Choroid plexus epithelial cell (primary cell): ENCODE measurements at regions not wholly inside any gene's neighbourhood (a gene's known extent, or its start where the extent isn't known, plus 50 kb on each side); places are given as distances from the start of the nearest gene placed in this dataset.
"Not testable (repeated sequence)": the region's sequence is repeated elsewhere in the genome, so short reads cannot be mapped to it uniquely, and the experiment has no call there.

Source experiments
- DNase-seq: peaks from one replicate; pipeline ENCODE4 v3.0.0-alpha.2; 2010; ENCODE audit warnings: low read depth
- H3K4me3 ChIP-seq: 2 replicates; pipeline ENCODE4 v1.5.1; 2011; ENCODE audit warnings: low read depth, mild to moderate bottlenecking, control low read depth, low read length, moderate library complexity
- CTCF ChIP-seq: conservative IDR thresholded peaks from 2 replicates; pipeline ENCODE4 v1.5.1; 2011; ENCODE audit warnings: low read depth, mild to moderate bottlenecking, control low read depth, inconsistent platforms, low read length, moderate library complexity

DNA sequence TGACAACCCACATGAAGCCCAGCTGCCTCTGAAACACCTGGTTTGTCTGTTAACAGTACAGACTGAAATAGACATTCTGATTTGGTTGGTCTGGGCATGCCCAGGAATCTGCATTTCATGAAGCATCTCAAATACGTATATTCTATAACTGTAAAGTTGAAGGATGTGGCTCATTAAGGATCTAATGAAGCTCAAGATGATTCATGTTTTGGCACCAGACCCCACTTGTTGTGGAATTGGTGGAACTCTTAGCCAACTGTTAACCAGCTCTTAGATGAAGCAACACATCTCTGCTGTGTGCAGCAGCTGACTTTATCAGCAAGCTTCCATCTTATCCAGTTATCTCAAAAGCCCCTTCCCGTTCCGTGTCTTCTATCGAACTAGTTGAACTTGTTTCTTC lies 232.2 kb downstream of the INSC start:
- no peak overlapping the region for H3K4me3 ChIP-seq
- TF ChIP-seq CTCF, result no peak
- no peak for DNase-seq

GRCh38 chr11:15347969-15348734 lies 233.4 kb downstream of the INSC start:
- H3K4me3 ChIP-seq, result no peak overlapping the region
- TF ChIP-seq CTCF, result no peak
- no peak for DNase-seq

DNA sequence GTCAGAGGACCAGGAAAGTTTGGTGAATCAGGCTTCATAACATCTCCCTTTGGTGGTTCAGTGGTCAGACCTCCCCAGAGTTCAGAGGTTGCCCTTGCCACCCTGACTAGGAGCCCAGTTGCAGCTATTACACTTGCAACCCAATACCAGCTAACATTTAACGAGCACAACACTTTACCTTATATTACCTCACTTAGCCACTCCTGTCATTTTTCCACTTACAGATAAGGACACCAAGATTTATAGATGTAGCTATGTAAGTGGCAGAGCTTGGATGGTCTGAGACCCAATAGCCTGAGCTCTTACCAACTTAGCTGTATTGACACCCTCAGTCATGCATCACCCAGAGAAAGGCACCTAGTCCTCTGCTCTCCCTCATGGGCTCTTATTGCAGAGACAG lies 234.7 kb downstream of the INSC start:
- H3K4me3 ChIP-seq, result no peak overlapping the region
- DNase-seq, result no peak
- no peak for TF ChIP-seq CTCF

DNA sequence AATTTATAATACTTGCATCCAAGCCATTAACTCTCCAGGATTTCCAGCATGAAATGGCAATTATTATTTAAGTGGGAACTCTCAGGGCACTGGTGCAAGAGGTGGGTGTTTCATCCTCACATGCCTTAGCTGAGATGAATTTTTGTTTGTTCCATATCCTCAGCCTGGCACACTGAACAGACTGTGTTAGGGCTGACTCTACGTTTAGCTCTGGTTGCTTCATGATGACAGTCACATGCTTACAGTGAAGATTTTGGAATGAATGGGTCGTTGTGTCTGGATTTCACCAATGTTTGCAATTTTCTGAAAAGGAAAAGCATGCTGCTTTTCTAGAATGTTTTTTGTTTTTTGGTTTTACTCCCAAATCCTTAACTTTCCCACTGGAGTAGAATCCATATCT lies 246.6 kb downstream of the INSC start:
- no peak for DNase-seq
- no peak overlapping the region for H3K4me3 ChIP-seq
- no peak for TF ChIP-seq CTCF

DNA sequence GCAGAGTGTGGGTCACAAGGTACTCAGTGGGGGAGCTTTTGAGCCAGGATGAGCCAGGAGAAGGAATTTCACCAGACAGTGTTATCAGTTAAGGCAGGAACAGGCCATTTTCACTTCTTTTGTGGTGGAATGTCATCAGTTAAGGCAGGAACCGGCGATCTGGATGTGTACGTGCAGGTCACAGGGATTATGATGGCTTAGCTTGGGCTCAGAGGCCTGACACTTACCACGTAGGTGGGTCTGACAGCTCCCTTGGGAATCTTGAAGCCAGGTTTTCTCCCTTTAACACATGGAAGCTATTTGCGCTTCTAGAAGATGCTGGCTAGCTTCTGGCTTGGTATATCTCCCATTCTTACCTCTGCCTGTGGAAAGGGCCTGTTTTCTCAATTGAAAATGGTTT lies 250.6 kb downstream of the INSC start:
- not testable (repeated sequence) for DNase-seq, H3K4me3 ChIP-seq

DNA sequence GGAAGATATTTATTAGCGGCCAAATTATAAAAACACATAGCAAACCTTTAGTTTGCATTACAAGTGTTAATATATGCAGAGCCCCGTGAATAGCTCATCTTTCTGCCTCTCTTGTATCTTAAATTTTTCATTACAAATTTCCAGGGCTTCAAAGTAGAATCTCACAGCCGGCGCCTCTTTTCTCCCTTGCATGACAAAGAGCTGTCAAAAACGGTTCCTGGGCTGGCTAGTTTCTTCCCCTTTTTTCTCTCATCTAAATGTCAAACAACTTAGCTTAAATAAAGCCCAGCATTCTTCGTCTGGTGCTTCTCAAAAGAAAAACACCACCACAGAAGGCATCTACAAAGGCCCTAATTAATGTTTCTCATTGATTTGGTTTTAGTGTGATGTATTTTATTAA lies 253.0 kb downstream of the INSC start:
- H3K4me3 ChIP-seq, result no peak overlapping the region
- TF ChIP-seq CTCF, result no peak
- no peak for DNase-seq

- no peak for TF ChIP-seq CTCF
- no peak overlapping the region for H3K4me3 ChIP-seq
- DNase-seq, result no peak
These were observed 255.9 kb downstream of the INSC start for GRCh38 chr11:15370495-15371147.
